GM23338 (cell line): ENCODE measurements at regions not wholly inside any gene's neighbourhood (a gene's known extent, or its start where the extent isn't known, plus 50 kb on each side); places are given as distances from the start of the nearest gene placed in this dataset.

Source experiments
- ATAC-seq: fragments of 200-7000 bp; cut with Tn5 transposase; 3 replicates; pipeline ENCODE4 v1.9.1; 2020
- DNase-seq: peaks from one replicate; pipeline ENCODE4 v3.0.0-alpha.2; 2015; ENCODE audit warnings: low spot score
- H2AFZ ChIP-seq: fragments of 200-600 bp; sonication (generic); 2 replicates; pipeline ENCODE4 v1.8.0; 2016; ENCODE audit warnings: antibody characterized with exemption, mild to moderate bottlenecking, moderate library complexity
- H3F3A ChIP-seq: fragments of 200-600 bp; sonication (generic); replicated peaks from 2 replicates; pipeline ENCODE4 v1.8.0; 2017; ENCODE audit warnings: antibody characterized with exemption, mixed run types, low read depth
- H3K27ac ChIP-seq: fragments of 200-600 bp; sonication (generic); 2 replicates; pipeline ENCODE4 v1.6.1; 2016; ENCODE audit warnings: low read depth
- H3K27me3 ChIP-seq: fragments of 200-600 bp; sonication (generic); 2 replicates; pipeline ENCODE4 v1.8.0; 2016; ENCODE audit warnings: mild to moderate bottlenecking, mixed run types, moderate library complexity; ENCODE audit not compliant: insufficient read depth
- H3K36me3 ChIP-seq: fragments of 200-600 bp; sonication (generic); 2 replicates; pipeline ENCODE4 v1.8.0; 2016; ENCODE audit warnings: mild to moderate bottlenecking; ENCODE audit not compliant: insufficient read depth
- H3K4me1 ChIP-seq: fragments of 200-600 bp; sonication (generic); 2 replicates; pipeline ENCODE4 v1.8.0; 2016; ENCODE audit warnings: mild to moderate bottlenecking, moderate library complexity; ENCODE audit not compliant: insufficient read depth
- H3K4me2 ChIP-seq: fragments of 200-600 bp; sonication (generic); 2 replicates; pipeline ENCODE4 v1.7.1; 2017; ENCODE audit warnings: mixed run types
- H3K4me3 ChIP-seq: fragments of 200-600 bp; sonication (generic); 2 replicates; pipeline ENCODE4 v1.6.1; 2016; ENCODE audit warnings: mixed run types
- H3K79me2 ChIP-seq: fragments of 200-600 bp; sonication (generic); replicated peaks from 2 replicates; pipeline ENCODE4 v1.8.0; 2017; ENCODE audit warnings: mild to moderate bottlenecking; ENCODE audit not compliant: insufficient read depth
- H3K9me2 ChIP-seq: fragments of 200-600 bp; sonication (generic); 2 replicates; pipeline ENCODE4 v1.8.0; 2017; ENCODE audit not compliant: insufficient read depth
- H4K20me1 ChIP-seq: fragments of 200-600 bp; sonication (generic); replicated peaks from 2 replicates; pipeline ENCODE4 v1.8.0; 2017; ENCODE audit warnings: mild to moderate bottlenecking; ENCODE audit not compliant: insufficient read depth
- H3K27ac Mint-ChIP-seq: 2 replicates; pipeline ENCODE4 v1.8.0; 2020; ENCODE audit warnings: inconsistent platforms, mild to moderate bottlenecking, moderate library complexity, mixed read lengths
- H3K27me3 Mint-ChIP-seq: 3 replicates; pipeline ENCODE4 v1.8.0; 2022; ENCODE audit warnings: low read depth, mild to moderate bottlenecking, moderate library complexity, mixed read lengths, inconsistent platforms; ENCODE audit not compliant: insufficient read depth, poor library complexity
- H3K36me3 Mint-ChIP-seq: 3 replicates; pipeline ENCODE4 v1.8.0; 2021; ENCODE audit warnings: low read depth, mild to moderate bottlenecking, inconsistent platforms, moderate library complexity, mixed read lengths
- H3K4me1 Mint-ChIP-seq: 3 replicates; pipeline ENCODE4 v1.8.0; 2020; ENCODE audit warnings: mild to moderate bottlenecking, inconsistent platforms, mixed read lengths
- H3K4me3 Mint-ChIP-seq: 3 replicates; pipeline ENCODE4 v1.8.0; 2021; ENCODE audit warnings: moderate library complexity, mild to moderate bottlenecking, inconsistent platforms, mixed read lengths
- H3K9me3 Mint-ChIP-seq: 3 replicates; pipeline ENCODE4 v1.8.0; 2020; ENCODE audit warnings: moderate library complexity, mild to moderate bottlenecking, inconsistent platforms, mixed read lengths
- CREB1 ChIP-seq: fragments of 250-450 bp; sonication (Bioruptor Pico); IDR thresholded peaks from 2 replicates; pipeline ENCODE4 v1.5.0; 2020; ENCODE audit warnings: low read depth, mild to moderate bottlenecking, moderate library complexity
- CTCF ChIP-seq, 2 experiments: fragments of 200-600 bp in 1 of 2; sonication (generic) in 1 of 2; conservative IDR thresholded peaks; 2 replicates each; pipeline versions ENCODE4 v1.5.1 to v1.6.1; 2016 to 2017; ENCODE audit warnings: antibody characterized with exemption in 2 of 2, low read depth in 2 of 2, mild to moderate bottlenecking in 2 of 2, moderate library complexity in 1 of 2
- ETS1 ChIP-seq: IDR thresholded peaks from 2 replicates; pipeline ENCODE4 v1.6.1; 2016; ENCODE audit warnings: antibody characterized with exemption
- EZH2 ChIP-seq: fragments of 200-600 bp; sonication (generic); IDR thresholded peaks from one replicate; pipeline ENCODE4 v1.8.0; 2017; ENCODE audit warnings: antibody characterized with exemption, mild to moderate bottlenecking, low read depth; ENCODE audit not compliant: unreplicated experiment
- EZH2phosphoT487 ChIP-seq: fragments of 200-600 bp; sonication (generic); IDR thresholded peaks from one replicate; pipeline ENCODE4 v1.8.1; 2018; ENCODE audit warnings: antibody characterized with exemption; ENCODE audit not compliant: unreplicated experiment
- JUNB ChIP-seq: IDR thresholded peaks from one replicate; pipeline ENCODE4 v1.6.1; 2016; ENCODE audit warnings: antibody characterized with exemption; ENCODE audit not compliant: unreplicated experiment
- NANOG ChIP-seq: IDR thresholded peaks from 2 replicates; pipeline ENCODE4 v1.6.1; 2016; ENCODE audit warnings: antibody characterized with exemption, borderline replicate concordance
- POLR2AphosphoS5 ChIP-seq: IDR thresholded peaks from 2 replicates; pipeline ENCODE4 v1.6.1; 2016; ENCODE audit warnings: antibody characterized with exemption, low read depth
- REST ChIP-seq: IDR thresholded peaks from one replicate; pipeline ENCODE4 v1.6.1; 2018; ENCODE audit warnings: antibody characterized with exemption; ENCODE audit not compliant: unreplicated experiment
- STAT1 ChIP-seq: IDR thresholded peaks from one replicate; pipeline ENCODE4 v1.6.1; 2016; ENCODE audit warnings: antibody characterized with exemption; ENCODE audit not compliant: unreplicated experiment
- ZNF114 ChIP-seq: fragments of 250-450 bp; sonication (Bioruptor Pico); IDR thresholded peaks from 2 replicates; pipeline ENCODE4 v1.5.0; 2020; ENCODE audit warnings: mild to moderate bottlenecking, moderate library complexity
- ZNF331 ChIP-seq: fragments of 250-450 bp; sonication (Bioruptor Pico); IDR thresholded peaks from 2 replicates; pipeline ENCODE4 v1.5.0; 2020; ENCODE audit warnings: low read depth, mild to moderate bottlenecking, moderate library complexity
- ZNF462 ChIP-seq: fragments of 250-450 bp; sonication (Bioruptor Pico); IDR thresholded peaks from 2 replicates; pipeline ENCODE4 v1.5.0; 2020; ENCODE audit warnings: mild to moderate bottlenecking, moderate library complexity

- Mint-ChIP-seq H3K27me3 (peaks cover 2% of the 10 kb centered on the region), H3K4me1 (no peaks in the 10 kb centered on the region), H3K27ac (no peak overlapping the region), H3K9me3 (peaks cover 8% of the 10 kb centered on the region; the same call in 2 of the 3 replicates), H3K4me3 (no peak overlapping the region), H3K36me3 (peaks cover 4% of the 10 kb centered on the region; the same call in 1 of the 3 replicates)
- H3K36me3 ChIP-seq = no peaks in the 10 kb centered on the region
- no peak overlapping the region for H3K27ac ChIP-seq
- H2AFZ ChIP-seq = no peak overlapping the region
- no peaks in the 10 kb centered on the region for H3K79me2 ChIP-seq
- H3K9me2 ChIP-seq = 0 out of 2 replicates have a peak, but pooled peaks cover 12% of the 10 kb centered on the region
- no peak overlapping the region for H3K4me2 ChIP-seq
- no peak for DNase-seq
- H3K27me3 ChIP-seq = no peaks in the 10 kb centered on the region
- TF ChIP-seq CREB1 = no peak
- TF ChIP-seq CTCF (conservative IDR thresholded peaks at IDR 0.05; ENCODE audit: low read depth in 2 of 2) = no peak
- TF ChIP-seq ETS1 = no peak
- TF ChIP-seq NANOG = no peak
- TF ChIP-seq ZNF462 (CRISPR knock-in tag) = no peak
- TF ChIP-seq JUNB = no peak
- TF ChIP-seq EZH2phosphoT487 = no peak
- no peak for TF ChIP-seq ZNF114
- TF ChIP-seq ZNF331 = no peak
- no peak for TF ChIP-seq STAT1
- TF ChIP-seq REST = no peak
- TF ChIP-seq EZH2 = no peak
- no peak for TF ChIP-seq POLR2AphosphoS5
- no peak for ATAC-seq
- H3K4me3 ChIP-seq = no peak overlapping the region
- H3F3A ChIP-seq = no peaks in the 10 kb centered on the region
- no peaks in the 10 kb centered on the region for H4K20me1 ChIP-seq
- no peaks in the 10 kb centered on the region for H3K4me1 ChIP-seq
Observed at GRCh38 chr6:11294228-11294627, 61.8 kb upstream of the NEDD9 start.
